ENCODE measurements at regions not wholly inside any gene's neighbourhood (a gene's known extent, or its start where the extent isn't known, plus 50 kb on each side); places are given as distances from the start of the nearest gene placed in this dataset.
"Not testable (repeated sequence)": the region's sequence is repeated elsewhere in the genome, so short reads cannot be mapped to it uniquely, and the experiment has no call there.

GRCh38 chr14:54266616-54267015 is 130.2 kb upstream of the CDKN3 start:
- not testable (repeated sequence) for H3K27me3 ChIP-seq (ENCODE audit: low read depth, low read length); H3K4me3 ChIP-seq (ENCODE audit: low read depth in 1 of 2, low read length in 2 of 2)

DNA sequence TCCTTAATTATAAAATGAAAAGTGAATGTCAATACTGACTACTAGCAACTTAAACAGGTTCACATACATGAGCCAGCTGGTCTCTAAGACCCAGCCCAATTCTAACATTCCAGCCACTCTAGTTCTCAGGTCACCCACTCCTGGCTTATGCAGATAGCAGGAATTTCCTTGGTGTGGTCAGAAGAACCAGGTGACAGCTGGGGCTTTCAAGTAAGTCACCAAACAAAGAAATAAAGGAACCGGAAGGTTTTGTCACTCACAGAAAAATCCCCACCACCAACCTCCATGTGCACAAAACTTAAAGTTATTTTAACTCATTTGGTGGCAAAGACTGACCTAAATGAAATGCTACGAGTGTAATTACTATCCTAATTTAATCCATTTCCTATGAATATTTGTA is 129.6 kb upstream of the CDKN3 start:
- H3K36me3 ChIP-seq (ENCODE audit: control insufficient read depth in 1 of 2, insufficient read depth in 2 of 2, low read length in 2 of 2) = no peaks in the 10 kb centered on the region
- no peak overlapping the region for H3K27ac ChIP-seq (ENCODE audit: low read length)
- H3K4me1 ChIP-seq (ENCODE audit: control insufficient read depth in 1 of 2, insufficient read depth in 2 of 2, low read length in 2 of 2) = no peaks in the 10 kb centered on the region
- no peaks in the 10 kb centered on the region for H3K9me3 ChIP-seq (ENCODE audit: control insufficient read depth in 1 of 2, low read length in 2 of 2)
- no peaks in the 10 kb centered on the region for H3K27me3 ChIP-seq (ENCODE audit: low read depth, low read length)
- H3K4me3 ChIP-seq (ENCODE audit: low read depth in 1 of 2, low read length in 2 of 2) = no peak overlapping the region

More at GRCh38 chr14:54266616-54267015, 130.2 kb upstream of the CDKN3 start:
- not testable (repeated sequence) for H3K36me3 ChIP-seq (ENCODE audit: control insufficient read depth in 1 of 2, insufficient read depth in 2 of 2, low read length in 2 of 2); H3K9me3 ChIP-seq (ENCODE audit: control insufficient read depth in 1 of 2, low read length in 2 of 2); H3K27ac ChIP-seq (ENCODE audit: low read length); H3K4me1 ChIP-seq (ENCODE audit: control insufficient read depth in 1 of 2, insufficient read depth in 2 of 2, low read length in 2 of 2)

- Histone ChIP-seq H3K27ac (ENCODE audit: low read length) (no peak overlapping the region), H3K36me3 (ENCODE audit: control insufficient read depth in 1 of 2, insufficient read depth in 2 of 2, low read length in 2 of 2) (no peaks in the 10 kb centered on the region), H3K4me3 (ENCODE audit: low read depth in 1 of 2, low read length in 2 of 2) (no peak overlapping the region), H3K9me3 (ENCODE audit: control insufficient read depth in 1 of 2, low read length in 2 of 2) (no peaks in the 10 kb centered on the region), H3K4me1 (ENCODE audit: control insufficient read depth in 1 of 2, insufficient read depth in 2 of 2, low read length in 2 of 2) (no peaks in the 10 kb centered on the region), H3K27me3 (ENCODE audit: low read depth, low read length) (no peaks in the 10 kb centered on the region)
Measured at GRCh38 chr14:54275997-54276725, 120.6 kb upstream of the CDKN3 start.

GRCh38 chr14:54278087-54278486 is 118.7 kb upstream of the CDKN3 start:
- Histone ChIP-seq H3K9me3 (ENCODE audit: control insufficient read depth in 1 of 2, low read length in 2 of 2) (no peaks in the 10 kb centered on the region), H3K27ac (ENCODE audit: low read length) (no peak overlapping the region), H3K27me3 (ENCODE audit: low read depth, low read length) (no peaks in the 10 kb centered on the region), H3K4me1 (ENCODE audit: control insufficient read depth in 1 of 2, insufficient read depth in 2 of 2, low read length in 2 of 2) (no peaks in the 10 kb centered on the region), H3K36me3 (ENCODE audit: control insufficient read depth in 1 of 2, insufficient read depth in 2 of 2, low read length in 2 of 2) (no peaks in the 10 kb centered on the region), H3K4me3 (ENCODE audit: low read depth in 1 of 2, low read length in 2 of 2) (no peak overlapping the region)

GRCh38 chr14:54278665-54279295 is 118.0 kb upstream of the CDKN3 start:
- Histone ChIP-seq H3K9me3 (ENCODE audit: control insufficient read depth in 1 of 2, low read length in 2 of 2) (no peaks in the 10 kb centered on the region), H3K27me3 (ENCODE audit: low read depth, low read length) (no peaks in the 10 kb centered on the region), H3K4me3 (ENCODE audit: low read depth in 1 of 2, low read length in 2 of 2) (no peak overlapping the region), H3K27ac (ENCODE audit: low read length) (no peak overlapping the region), H3K4me1 (ENCODE audit: control insufficient read depth in 1 of 2, insufficient read depth in 2 of 2, low read length in 2 of 2) (no peaks in the 10 kb centered on the region), H3K36me3 (ENCODE audit: control insufficient read depth in 1 of 2, insufficient read depth in 2 of 2, low read length in 2 of 2) (no peaks in the 10 kb centered on the region)

GRCh38 chr14:54282849-54283248 is 114.0 kb upstream of the CDKN3 start:
- no peak overlapping the region for H3K27ac ChIP-seq (ENCODE audit: low read length)
- no peak overlapping the region for H3K4me3 ChIP-seq (ENCODE audit: low read depth in 1 of 2, low read length in 2 of 2)
- no peaks in the 10 kb centered on the region for H3K9me3 ChIP-seq (ENCODE audit: control insufficient read depth in 1 of 2, low read length in 2 of 2)
- H3K36me3 ChIP-seq (ENCODE audit: control insufficient read depth in 1 of 2, insufficient read depth in 2 of 2, low read length in 2 of 2) = no peaks in the 10 kb centered on the region
- H3K4me1 ChIP-seq (ENCODE audit: control insufficient read depth in 1 of 2, insufficient read depth in 2 of 2, low read length in 2 of 2) = no peaks in the 10 kb centered on the region
- no peaks in the 10 kb centered on the region for H3K27me3 ChIP-seq (ENCODE audit: low read depth, low read length)

- H3K27ac ChIP-seq (ENCODE audit: low read length) = no peak overlapping the region
- H3K9me3 ChIP-seq (ENCODE audit: control insufficient read depth in 1 of 2, low read length in 2 of 2) = no peaks in the 10 kb centered on the region
- no peaks in the 10 kb centered on the region for H3K27me3 ChIP-seq (ENCODE audit: low read depth, low read length)
Measured at GRCh38 chr14:54285030-54285429, 111.8 kb upstream of the CDKN3 start.

DNA sequence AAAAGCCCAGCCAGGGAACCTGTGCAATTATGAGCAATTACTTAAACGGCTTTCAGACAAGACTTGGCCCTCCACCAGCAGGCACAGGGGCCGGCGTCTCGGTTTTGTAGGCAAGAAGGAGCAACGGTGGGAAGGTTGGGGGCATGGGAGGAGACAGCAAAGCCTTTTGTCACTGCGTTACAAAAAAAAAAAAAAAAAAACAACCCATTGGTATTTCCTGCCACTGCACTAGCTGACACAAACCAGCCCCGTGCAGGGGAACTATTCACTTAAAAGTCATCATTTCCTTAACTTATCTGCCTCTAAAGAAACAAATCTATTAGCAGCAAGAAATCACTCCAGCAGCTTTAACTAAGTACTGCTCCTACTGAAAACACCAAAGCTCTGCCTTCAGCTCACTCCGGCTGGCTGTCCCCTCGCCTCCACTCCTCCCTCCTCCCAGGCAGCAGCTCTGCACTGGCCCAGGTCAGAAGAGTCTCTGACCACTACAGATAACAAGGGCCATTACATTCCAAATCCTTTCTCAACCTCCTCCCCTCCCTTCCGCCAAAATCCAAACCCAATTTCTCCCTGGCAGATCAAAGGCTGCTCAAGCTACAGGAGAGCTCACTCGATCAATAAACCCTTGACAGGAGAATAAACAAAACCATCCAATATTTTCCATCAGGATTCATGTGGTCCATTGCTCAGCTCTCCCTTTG is 105.2 kb upstream of the CDKN3 start:
- H3K9me3 ChIP-seq (ENCODE audit: control insufficient read depth in 1 of 2, low read length in 2 of 2) = no peaks in the 10 kb centered on the region
- H3K27me3 ChIP-seq (ENCODE audit: low read depth, low read length) = no peaks in the 10 kb centered on the region
- H3K36me3 ChIP-seq (ENCODE audit: control insufficient read depth in 1 of 2, insufficient read depth in 2 of 2, low read length in 2 of 2) = no peaks in the 10 kb centered on the region
- H3K4me1 ChIP-seq (ENCODE audit: control insufficient read depth in 1 of 2, insufficient read depth in 2 of 2, low read length in 2 of 2) = no peaks in the 10 kb centered on the region
- H3K27ac ChIP-seq (ENCODE audit: low read length) = no peak overlapping the region
- no peak overlapping the region for H3K4me3 ChIP-seq (ENCODE audit: low read depth in 1 of 2, low read length in 2 of 2)

More at GRCh38 chr14:54285030-54285429, 111.8 kb upstream of the CDKN3 start:
- no peaks in the 10 kb centered on the region for H3K36me3 ChIP-seq (ENCODE audit: control insufficient read depth in 1 of 2, insufficient read depth in 2 of 2, low read length in 2 of 2)
- no peaks in the 10 kb centered on the region for H3K4me1 ChIP-seq (ENCODE audit: control insufficient read depth in 1 of 2, insufficient read depth in 2 of 2, low read length in 2 of 2)
- H3K4me3 ChIP-seq (ENCODE audit: low read depth in 1 of 2, low read length in 2 of 2) = no peak overlapping the region

GRCh38 chr14:54294802-54295201 is 102.0 kb upstream of the CDKN3 start:
- Histone ChIP-seq H3K27ac (ENCODE audit: low read length) (no peak overlapping the region), H3K36me3 (ENCODE audit: control insufficient read depth in 1 of 2, insufficient read depth in 2 of 2, low read length in 2 of 2) (no peaks in the 10 kb centered on the region), H3K27me3 (ENCODE audit: low read depth, low read length) (no peaks in the 10 kb centered on the region), H3K4me3 (ENCODE audit: low read depth in 1 of 2, low read length in 2 of 2) (no peak overlapping the region), H3K9me3 (ENCODE audit: control insufficient read depth in 1 of 2, low read length in 2 of 2) (no peaks in the 10 kb centered on the region), H3K4me1 (ENCODE audit: control insufficient read depth in 1 of 2, insufficient read depth in 2 of 2, low read length in 2 of 2) (peaks cover 0 to 3% of the 10 kb centered on the region in 2 donors)

- peaks cover 0 to 3% of the 10 kb centered on the region in 2 donors for H3K4me1 ChIP-seq (ENCODE audit: control insufficient read depth in 1 of 2, insufficient read depth in 2 of 2, low read length in 2 of 2)
- no peak overlapping the region for H3K4me3 ChIP-seq (ENCODE audit: low read depth in 1 of 2, low read length in 2 of 2)
- H3K27ac ChIP-seq (ENCODE audit: low read length) = no peak overlapping the region
- no peaks in the 10 kb centered on the region for H3K9me3 ChIP-seq (ENCODE audit: control insufficient read depth in 1 of 2, low read length in 2 of 2)
- H3K36me3 ChIP-seq (ENCODE audit: control insufficient read depth in 1 of 2, insufficient read depth in 2 of 2, low read length in 2 of 2) = no peaks in the 10 kb centered on the region
- H3K27me3 ChIP-seq (ENCODE audit: low read depth, low read length) = no peaks in the 10 kb centered on the region
Measured at GRCh38 chr14:54299410-54300363, 97.1 kb upstream of the CDKN3 start.

DNA sequence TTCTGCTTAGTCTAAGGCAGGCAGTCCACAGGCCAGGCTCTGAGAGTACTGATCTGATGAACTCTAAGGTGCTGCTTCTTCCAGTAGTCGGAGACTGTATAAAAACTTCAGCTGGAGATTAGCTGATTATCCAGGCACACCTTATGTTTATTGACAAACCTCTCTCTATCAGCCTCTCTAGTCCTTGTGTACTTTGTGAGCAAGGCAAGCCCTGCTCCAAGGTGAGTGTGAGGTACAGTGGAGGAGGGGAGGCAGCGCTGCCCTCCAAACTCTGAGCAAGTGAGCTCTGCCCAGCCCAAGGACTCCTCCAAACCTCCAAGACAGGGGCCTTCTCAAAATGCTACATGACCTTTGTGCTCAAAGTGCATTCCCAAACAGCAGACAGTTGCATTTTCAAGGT is 95.9 kb upstream of the CDKN3 start:
- Histone ChIP-seq H3K4me3 (ENCODE audit: low read depth in 1 of 2, low read length in 2 of 2) (no peak overlapping the region), H3K9me3 (ENCODE audit: control insufficient read depth in 1 of 2, low read length in 2 of 2) (no peaks in the 10 kb centered on the region), H3K4me1 (ENCODE audit: control insufficient read depth in 1 of 2, insufficient read depth in 2 of 2, low read length in 2 of 2) (peaks cover 0 to 3% of the 10 kb centered on the region in 2 donors), H3K27ac (ENCODE audit: low read length) (no peak overlapping the region), H3K27me3 (ENCODE audit: low read depth, low read length) (no peaks in the 10 kb centered on the region), H3K36me3 (ENCODE audit: control insufficient read depth in 1 of 2, insufficient read depth in 2 of 2, low read length in 2 of 2) (no peaks in the 10 kb centered on the region)
